HG02970 (cell line): ENCODE measurements at regions not wholly inside any gene's neighbourhood (a gene's known extent, or its start where the extent isn't known, plus 50 kb on each side); places are given as distances from the start of the nearest gene placed in this dataset.

Experiments
- ATAC-seq: cut with Tn5 transposase; IDR thresholded peaks from one replicate; pipeline ENCODE4 v1.9.1; 2021; ENCODE audit warnings: mild to moderate bottlenecking, moderate library complexity, moderate number of reproducible peaks; ENCODE audit not compliant: unreplicated experiment, low FRiP score

GRCh38 chr9:1261266-1261665, 211.1 kb downstream of the DMRT2 start:
- no peak for ATAC-seq

- no peak for ATAC-seq
These were observed 212.0 kb downstream of the DMRT2 start for GRCh38 chr9:1261879-1262766.

GRCh38 chr9:1267141-1267570, 217.0 kb downstream of the DMRT2 start:
- no peak for ATAC-seq

GRCh38 chr9:1267581-1267980, 217.4 kb downstream of the DMRT2 start:
- no peak for ATAC-seq

- ATAC-seq, result no peak
These were observed 219.6 kb downstream of the DMRT2 start for GRCh38 chr9:1269533-1270315.

GRCh38 chr9:1271367-1271766, 221.2 kb downstream of the DMRT2 start:
- no peak for ATAC-seq

- no peak for ATAC-seq
These were observed 221.6 kb downstream of the DMRT2 start for GRCh38 chr9:1271786-1272185.

- ATAC-seq, result no peak
These were observed 222.3 kb downstream of the DMRT2 start for GRCh38 chr9:1272488-1272887.

GRCh38 chr9:1273859-1274258, 223.7 kb downstream of the DMRT2 start:
- no peak for ATAC-seq

- no peak for ATAC-seq
These were observed 224.2 kb downstream of the DMRT2 start for GRCh38 chr9:1274334-1274733.

- no peak for ATAC-seq
These were observed 226.3 kb downstream of the DMRT2 start for GRCh38 chr9:1276474-1276873.

GRCh38 chr9:1284727-1285126, 234.6 kb downstream of the DMRT2 start:
- ATAC-seq, result no peak

- no peak for ATAC-seq
These were observed 235.4 kb downstream of the DMRT2 start for GRCh38 chr9:1285526-1285925.

- ATAC-seq, result no peak
These were observed 242.2 kb downstream of the DMRT2 start for GRCh38 chr9:1292384-1292783.

GRCh38 chr9:1294641-1295258, 244.6 kb downstream of the DMRT2 start:
- no peak for ATAC-seq

GRCh38 chr9:1296331-1296730, 246.2 kb downstream of the DMRT2 start:
- ATAC-seq, result no peak

- no peak for ATAC-seq
These were observed 247.9 kb downstream of the DMRT2 start for GRCh38 chr9:1298046-1298445.

- ATAC-seq, result no peak
These were observed 250.8 kb downstream of the DMRT2 start for GRCh38 chr9:1300941-1301340.

- no peak for ATAC-seq
These were observed 253.8 kb downstream of the DMRT2 start for GRCh38 chr9:1303932-1304331.

GRCh38 chr9:1311462-1312042, 261.4 kb downstream of the DMRT2 start:
- no peak for ATAC-seq

- no peak for ATAC-seq
These were observed 269.3 kb downstream of the DMRT2 start for GRCh38 chr9:1319436-1319835.
